SU-DHL-6 (cell line): ENCODE measurements at regions not wholly inside any gene's neighbourhood (a gene's known extent, or its start where the extent isn't known, plus 50 kb on each side); places are given as distances from the start of the nearest gene placed in this dataset.

Experiments
- H2AFZ ChIP-seq: fragments of 200-600 bp; sonication (generic); 2 replicates; pipeline ENCODE4 v1.6.1; 2014; ENCODE audit warnings: low read depth, mild to moderate bottlenecking, moderate library complexity, mixed read lengths, antibody characterized with exemption, low read length; ENCODE audit not compliant: severe bottlenecking
- H3F3A ChIP-seq: fragments of 200-600 bp; shearing (Covaris generic); 2 replicates; pipeline ENCODE4 v1.6.0; 2016; ENCODE audit warnings: antibody characterized with exemption, mild to moderate bottlenecking; ENCODE audit not compliant: insufficient read depth
- H3K27ac ChIP-seq: fragments of 200-600 bp; sonication (generic); 2 replicates; pipeline ENCODE4 v1.5.1; 2016; ENCODE audit warnings: low read depth, mild to moderate bottlenecking, low read length, moderate library complexity, mixed read lengths
- H3K27me3 ChIP-seq: fragments of 200-600 bp; sonication (generic), shearing (Covaris generic); 2 replicates; pipeline ENCODE4 v1.6.0; 2014; ENCODE audit warnings: mild to moderate bottlenecking, low read length
- H3K36me3 ChIP-seq: fragments of 200-600 bp; sonication (generic); 2 replicates; pipeline ENCODE4 v1.6.1; 2014; ENCODE audit warnings: mild to moderate bottlenecking, low read length, mixed read lengths
- H3K4me2 ChIP-seq: fragments of 300-600, 200-600 bp; shearing (Covaris generic), sonication (generic); 2 replicates; pipeline ENCODE4 v1.6.0; 2014; ENCODE audit warnings: low read length, low read depth, mild to moderate bottlenecking; ENCODE audit not compliant: poor library complexity, severe bottlenecking
- H3K4me3 ChIP-seq: fragments of 200-600 bp; sonication (generic); 2 replicates; pipeline ENCODE4 v1.5.1; 2014; ENCODE audit warnings: antibody characterized with exemption, low read length, mild to moderate bottlenecking, mixed read lengths; ENCODE audit not compliant: insufficient read depth, poor library complexity, severe bottlenecking
- H3K79me2 ChIP-seq: fragments of 200-600 bp; sonication (generic); 2 replicates; pipeline ENCODE4 v1.6.1; 2014; ENCODE audit warnings: mild to moderate bottlenecking, low read length, moderate library complexity; ENCODE audit not compliant: insufficient read depth
- H3K9ac ChIP-seq: fragments of 200-600 bp; sonication (generic); 2 replicates; pipeline ENCODE4 v1.7.0; 2014; ENCODE audit warnings: mild to moderate bottlenecking, low read length
- H3K9me2 ChIP-seq: fragments of 200-600 bp; sonication (generic); replicated peaks from 2 replicates; pipeline ENCODE4 v1.6.1; 2014; ENCODE audit warnings: low read length; ENCODE audit not compliant: insufficient read depth
- H3K9me3 ChIP-seq: fragments of 200-600 bp; sonication (generic); 2 replicates; pipeline ENCODE4 v1.6.1; 2014; ENCODE audit warnings: low read length, mixed read lengths; ENCODE audit not compliant: insufficient read depth
- H4K20me1 ChIP-seq: fragments of 200-600 bp; sonication (generic); 2 replicates; pipeline ENCODE4 v1.6.1; 2014; ENCODE audit warnings: low read depth, mild to moderate bottlenecking, antibody characterized with exemption, low read length, moderate library complexity, mixed read lengths
- EZH2phosphoT487 ChIP-seq: fragments of 200-600 bp; sonication (generic), shearing (Covaris generic); conservative IDR thresholded peaks from 2 replicates; pipeline ENCODE4 v1.6.1; 2018; ENCODE audit warnings: mild to moderate bottlenecking, antibody characterized with exemption, low read length, moderate library complexity, mixed read lengths
- TF ChIP-seq, protein P1 (sequence below): fragments of 200-600 bp; sonication (generic); IDR thresholded peaks from one replicate; pipeline ENCODE4 v1.5.1; 2017; ENCODE audit warnings: antibody characterized with exemption, mild to moderate bottlenecking, low read length, moderate library complexity; ENCODE audit not compliant: insufficient read depth, poor library complexity, severe bottlenecking

DNA sequence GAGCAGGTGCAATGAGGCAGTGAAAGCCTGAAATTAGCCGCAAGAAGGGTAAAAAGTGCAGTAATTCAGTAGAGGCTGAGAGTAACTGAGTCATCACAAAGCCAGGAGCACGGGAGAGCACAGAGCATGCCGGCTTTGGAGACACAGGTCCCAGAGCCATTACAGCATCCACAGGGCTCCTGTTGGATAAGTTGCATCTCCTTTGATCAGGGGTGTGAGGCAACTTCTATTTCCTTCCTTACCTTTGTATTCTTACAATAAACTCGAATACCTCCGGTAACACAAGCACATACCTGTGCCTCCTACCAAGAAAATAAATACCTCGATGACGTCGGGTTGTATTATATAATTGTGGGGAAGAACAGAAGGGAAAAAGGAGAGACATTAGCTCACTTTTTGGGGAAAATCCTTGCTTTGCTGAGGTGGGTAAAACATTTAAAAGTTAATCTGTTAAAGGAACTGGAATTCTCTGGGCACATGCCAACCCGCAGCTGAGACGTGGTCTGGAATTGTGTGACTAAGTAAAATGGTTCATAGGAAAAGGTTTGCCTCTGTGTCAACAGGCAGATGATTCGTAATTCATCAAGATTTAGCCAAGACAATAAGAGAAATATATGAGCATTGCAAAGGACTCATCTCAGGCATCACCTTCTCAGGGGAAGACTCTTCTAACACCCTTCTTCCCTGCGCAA, 360.7 kb upstream of the ZFP64 start:
- Histone ChIP-seq H3K9me3 (no peaks in the 10 kb centered on the region), H3K27ac (no peak overlapping the region), H2AFZ (no peak overlapping the region), H3K4me2 (no peak overlapping the region), H3K27me3 (no peaks in the 10 kb centered on the region), H3K36me3 (no peaks in the 10 kb centered on the region), H3F3A (no peaks in the 10 kb centered on the region), H4K20me1 (no peaks in the 10 kb centered on the region), H3K9me2 (no peaks in the 10 kb centered on the region), H3K4me3 (no peak overlapping the region), H3K9ac (no peak overlapping the region), H3K79me2 (no peaks in the 10 kb centered on the region)
- TF ChIP-seq, protein P1, sequence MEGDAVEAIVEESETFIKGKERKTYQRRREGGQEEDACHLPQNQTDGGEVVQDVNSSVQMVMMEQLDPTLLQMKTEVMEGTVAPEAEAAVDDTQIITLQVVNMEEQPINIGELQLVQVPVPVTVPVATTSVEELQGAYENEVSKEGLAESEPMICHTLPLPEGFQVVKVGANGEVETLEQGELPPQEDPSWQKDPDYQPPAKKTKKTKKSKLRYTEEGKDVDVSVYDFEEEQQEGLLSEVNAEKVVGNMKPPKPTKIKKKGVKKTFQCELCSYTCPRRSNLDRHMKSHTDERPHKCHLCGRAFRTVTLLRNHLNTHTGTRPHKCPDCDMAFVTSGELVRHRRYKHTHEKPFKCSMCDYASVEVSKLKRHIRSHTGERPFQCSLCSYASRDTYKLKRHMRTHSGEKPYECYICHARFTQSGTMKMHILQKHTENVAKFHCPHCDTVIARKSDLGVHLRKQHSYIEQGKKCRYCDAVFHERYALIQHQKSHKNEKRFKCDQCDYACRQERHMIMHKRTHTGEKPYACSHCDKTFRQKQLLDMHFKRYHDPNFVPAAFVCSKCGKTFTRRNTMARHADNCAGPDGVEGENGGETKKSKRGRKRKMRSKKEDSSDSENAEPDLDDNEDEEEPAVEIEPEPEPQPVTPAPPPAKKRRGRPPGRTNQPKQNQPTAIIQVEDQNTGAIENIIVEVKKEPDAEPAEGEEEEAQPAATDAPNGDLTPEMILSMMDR = no peak
- TF ChIP-seq EZH2phosphoT487 = no peak

DNA sequence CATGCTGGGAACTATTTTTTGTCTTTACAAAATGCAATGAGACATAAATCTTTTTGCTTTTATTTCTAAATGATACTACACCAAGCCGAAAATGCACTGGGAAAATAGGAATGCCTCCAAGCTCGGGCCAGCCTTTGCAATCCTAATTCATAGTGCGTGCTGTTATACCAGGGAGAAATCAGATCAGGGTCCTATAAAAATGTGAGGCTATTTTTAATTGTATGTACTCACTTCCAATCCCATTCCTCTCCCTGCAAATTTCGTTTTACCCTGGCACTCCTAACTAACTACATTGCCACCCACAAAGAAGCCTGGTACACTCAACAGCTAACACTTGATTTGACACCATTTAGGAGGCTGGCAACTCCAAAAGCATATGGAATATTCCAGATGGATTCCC, 350.6 kb upstream of the ZFP64 start:
- no peaks in the 10 kb centered on the region for H3F3A ChIP-seq
- no peak overlapping the region for H3K4me3 ChIP-seq
- no peak overlapping the region for H2AFZ ChIP-seq
- H4K20me1 ChIP-seq = no peaks in the 10 kb centered on the region
- H3K9me3 ChIP-seq = no peaks in the 10 kb centered on the region
- H3K9ac ChIP-seq = no peak overlapping the region
- H3K79me2 ChIP-seq = no peaks in the 10 kb centered on the region
- TF ChIP-seq, protein P1 = no peak
- TF ChIP-seq EZH2phosphoT487 = no peak
- no peak overlapping the region for H3K4me2 ChIP-seq
- no peaks in the 10 kb centered on the region for H3K36me3 ChIP-seq
- H3K9me2 ChIP-seq = no peaks in the 10 kb centered on the region
- no peak overlapping the region for H3K27ac ChIP-seq
- no peaks in the 10 kb centered on the region for H3K27me3 ChIP-seq

DNA sequence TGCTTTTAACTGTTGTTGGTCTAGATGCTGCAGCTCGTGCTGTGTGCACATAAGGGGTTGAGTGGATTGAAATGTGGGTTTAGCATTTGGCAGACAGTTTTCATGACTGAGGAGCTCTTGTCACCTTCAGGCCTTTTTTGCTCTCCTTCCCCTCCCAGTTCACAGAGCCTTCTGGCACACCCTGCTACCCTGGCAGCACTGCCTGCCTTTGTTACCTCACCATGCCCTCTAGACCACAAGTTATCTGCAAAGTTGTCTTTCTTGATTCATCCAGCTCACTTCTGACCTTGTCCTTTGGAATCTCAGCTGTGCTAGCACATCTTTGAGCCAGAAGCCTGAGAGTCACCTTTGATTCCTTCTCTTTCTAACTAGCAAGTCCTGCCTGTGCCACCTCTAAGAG, 348.9 kb upstream of the ZFP64 start:
- H3K4me2 ChIP-seq = no peak overlapping the region
- no peaks in the 10 kb centered on the region for H3K79me2 ChIP-seq
- no peaks in the 10 kb centered on the region for H3K36me3 ChIP-seq
- H4K20me1 ChIP-seq = no peaks in the 10 kb centered on the region
- H3K4me3 ChIP-seq = no peak overlapping the region
- no peak for TF ChIP-seq EZH2phosphoT487
- TF ChIP-seq, protein P1 = no peak
- H3K9me3 ChIP-seq = no peaks in the 10 kb centered on the region
- H3K9ac ChIP-seq = no peak overlapping the region
- H3K27ac ChIP-seq = no peak overlapping the region
- H3K27me3 ChIP-seq = no peaks in the 10 kb centered on the region
- no peak overlapping the region for H2AFZ ChIP-seq
- H3K9me2 ChIP-seq = no peaks in the 10 kb centered on the region
- H3F3A ChIP-seq = no peaks in the 10 kb centered on the region
